ENCODE measurements at regions not wholly inside any gene's neighbourhood (a gene's known extent, or its start where the extent isn't known, plus 50 kb on each side); places are given as distances from the start of the nearest gene placed in this dataset.

DNA sequence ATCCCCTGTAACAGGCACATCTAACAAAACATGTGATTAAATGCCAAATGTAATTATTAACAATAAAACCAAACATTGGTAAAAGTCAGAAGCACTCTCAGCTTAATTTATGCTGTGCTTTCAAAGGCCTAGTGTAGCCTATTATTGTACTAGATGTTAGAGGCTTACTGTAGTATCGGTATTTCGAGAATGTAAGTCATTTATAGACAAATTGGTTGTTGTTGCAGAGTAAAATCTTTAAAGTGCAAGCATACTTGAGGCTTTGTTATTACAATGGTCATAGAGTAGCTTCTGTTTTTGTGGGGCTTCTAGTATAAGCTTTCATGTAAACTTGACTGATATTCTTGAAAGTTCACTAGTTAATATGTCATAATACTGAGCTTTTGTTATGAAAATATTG lies 965.8 kb downstream of the PLA2G4A start:
- no peak for TF ChIP-seq PPARA (CRISPR knock-in tag; IDR thresholded peaks at IDR 0.05; ENCODE audit: borderline replicate concordance)
- TF ChIP-seq, protein P1, sequence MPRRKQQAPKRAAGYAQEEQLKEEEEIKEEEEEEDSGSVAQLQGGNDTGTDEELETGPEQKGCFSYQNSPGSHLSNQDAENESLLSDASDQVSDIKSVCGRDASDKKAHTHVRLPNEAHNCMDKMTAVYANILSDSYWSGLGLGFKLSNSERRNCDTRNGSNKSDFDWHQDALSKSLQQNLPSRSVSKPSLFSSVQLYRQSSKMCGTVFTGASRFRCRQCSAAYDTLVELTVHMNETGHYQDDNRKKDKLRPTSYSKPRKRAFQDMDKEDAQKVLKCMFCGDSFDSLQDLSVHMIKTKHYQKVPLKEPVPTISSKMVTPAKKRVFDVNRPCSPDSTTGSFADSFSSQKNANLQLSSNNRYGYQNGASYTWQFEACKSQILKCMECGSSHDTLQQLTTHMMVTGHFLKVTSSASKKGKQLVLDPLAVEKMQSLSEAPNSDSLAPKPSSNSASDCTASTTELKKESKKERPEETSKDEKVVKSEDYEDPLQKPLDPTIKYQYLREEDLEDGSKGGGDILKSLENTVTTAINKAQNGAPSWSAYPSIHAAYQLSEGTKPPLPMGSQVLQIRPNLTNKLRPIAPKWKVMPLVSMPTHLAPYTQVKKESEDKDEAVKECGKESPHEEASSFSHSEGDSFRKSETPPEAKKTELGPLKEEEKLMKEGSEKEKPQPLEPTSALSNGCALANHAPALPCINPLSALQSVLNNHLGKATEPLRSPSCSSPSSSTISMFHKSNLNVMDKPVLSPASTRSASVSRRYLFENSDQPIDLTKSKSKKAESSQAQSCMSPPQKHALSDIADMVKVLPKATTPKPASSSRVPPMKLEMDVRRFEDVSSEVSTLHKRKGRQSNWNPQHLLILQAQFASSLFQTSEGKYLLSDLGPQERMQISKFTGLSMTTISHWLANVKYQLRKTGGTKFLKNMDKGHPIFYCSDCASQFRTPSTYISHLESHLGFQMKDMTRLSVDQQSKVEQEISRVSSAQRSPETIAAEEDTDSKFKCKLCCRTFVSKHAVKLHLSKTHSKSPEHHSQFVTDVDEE (CRISPR knock-in tag; IDR thresholded peaks at IDR 0.05): no peak
- no peak for TF ChIP-seq ZFP3 (CRISPR knock-in tag; IDR thresholded peaks at IDR 0.05)
- TF ChIP-seq ZNF70 (CRISPR knock-in tag; IDR thresholded peaks at IDR 0.05): no peak
- TF ChIP-seq GLIS3 (CRISPR knock-in tag; IDR thresholded peaks at IDR 0.05): no peak
- TF ChIP-seq, protein P2, sequence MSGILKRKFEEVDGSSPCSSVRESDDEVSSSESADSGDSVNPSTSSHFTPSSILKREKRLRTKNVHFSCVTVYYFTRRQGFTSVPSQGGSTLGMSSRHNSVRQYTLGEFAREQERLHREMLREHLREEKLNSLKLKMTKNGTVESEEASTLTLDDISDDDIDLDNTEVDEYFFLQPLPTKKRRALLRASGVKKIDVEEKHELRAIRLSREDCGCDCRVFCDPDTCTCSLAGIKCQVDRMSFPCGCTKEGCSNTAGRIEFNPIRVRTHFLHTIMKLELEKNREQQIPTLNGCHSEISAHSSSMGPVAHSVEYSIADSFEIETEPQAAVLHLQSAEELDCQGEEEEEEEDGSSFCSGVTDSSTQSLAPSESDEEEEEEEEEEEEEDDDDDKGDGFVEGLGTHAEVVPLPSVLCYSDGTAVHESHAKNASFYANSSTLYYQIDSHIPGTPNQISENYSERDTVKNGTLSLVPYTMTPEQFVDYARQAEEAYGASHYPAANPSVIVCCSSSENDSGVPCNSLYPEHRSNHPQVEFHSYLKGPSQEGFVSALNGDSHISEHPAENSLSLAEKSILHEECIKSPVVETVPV (CRISPR knock-in tag; IDR thresholded peaks at IDR 0.05): no peak
- ATAC-seq: no peak

DNA sequence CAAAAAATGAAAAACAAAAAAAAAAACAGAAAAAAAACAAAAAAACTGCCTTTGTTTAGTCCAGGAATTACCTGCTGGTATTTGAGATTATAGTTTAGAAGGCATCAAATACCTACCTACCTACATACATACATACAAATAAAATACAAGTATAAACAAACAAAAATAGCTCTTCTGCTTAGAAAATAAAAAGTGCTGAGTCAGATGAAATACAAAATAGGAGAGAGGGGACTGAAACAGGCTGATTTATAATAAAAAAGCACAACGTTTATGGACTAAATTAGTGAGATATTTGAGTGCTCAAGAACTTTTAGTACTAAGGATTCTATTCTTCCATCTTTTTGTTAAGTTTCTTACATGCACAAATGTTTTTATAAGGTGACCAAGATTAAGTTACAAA lies 980.8 kb downstream of the PLA2G4A start:
- ATAC-seq: no peak
- TF ChIP-seq SNAI2 (CRISPR knock-in tag; IDR thresholded peaks at IDR 0.05) (no peak), ISL1 (CRISPR knock-in tag; IDR thresholded peaks at IDR 0.05) (no peak), OSR1 (CRISPR knock-in tag; IDR thresholded peaks at IDR 0.05) (no peak)
- TF ChIP-seq, protein P3, sequence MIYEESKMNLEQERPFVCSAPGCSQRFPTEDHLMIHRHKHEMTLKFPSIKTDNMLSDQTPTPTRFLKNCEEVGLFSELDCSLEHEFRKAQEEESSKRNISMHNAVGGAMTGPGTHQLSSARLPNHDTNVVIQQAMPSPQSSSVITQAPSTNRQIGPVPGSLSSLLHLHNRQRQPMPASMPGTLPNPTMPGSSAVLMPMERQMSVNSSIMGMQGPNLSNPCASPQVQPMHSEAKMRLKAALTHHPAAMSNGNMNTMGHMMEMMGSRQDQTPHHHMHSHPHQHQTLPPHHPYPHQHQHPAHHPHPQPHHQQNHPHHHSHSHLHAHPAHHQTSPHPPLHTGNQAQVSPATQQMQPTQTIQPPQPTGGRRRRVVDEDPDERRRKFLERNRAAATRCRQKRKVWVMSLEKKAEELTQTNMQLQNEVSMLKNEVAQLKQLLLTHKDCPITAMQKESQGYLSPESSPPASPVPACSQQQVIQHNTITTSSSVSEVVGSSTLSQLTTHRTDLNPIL (CRISPR knock-in tag; IDR thresholded peaks at IDR 0.05; ENCODE audit: low read depth): no peak

DNA sequence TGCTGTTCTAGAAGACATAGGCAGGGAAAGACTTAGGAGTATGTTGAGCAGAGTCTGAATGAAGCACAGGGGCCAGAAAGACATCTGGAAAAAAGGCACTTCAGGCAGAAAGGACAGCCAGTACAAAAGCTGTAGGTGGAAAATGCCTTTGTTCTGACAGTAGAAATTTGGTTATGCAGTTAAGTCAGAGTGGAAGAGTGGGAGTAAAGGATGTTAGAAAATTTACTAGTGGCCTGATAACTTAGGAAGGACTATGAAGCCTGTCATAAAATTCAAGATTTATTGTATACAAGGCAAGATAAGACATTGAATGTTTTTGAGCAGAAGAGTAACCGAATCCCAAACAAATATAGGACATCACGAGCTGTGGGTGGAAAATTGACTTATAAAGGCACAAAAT lies 987.9 kb downstream of the PLA2G4A start:
- no peak for TF ChIP-seq ISL1 (CRISPR knock-in tag; IDR thresholded peaks at IDR 0.05)
- no peak for TF ChIP-seq ESRRG (CRISPR knock-in tag; IDR thresholded peaks at IDR 0.05)
- no peak for TF ChIP-seq ZNF565 (CRISPR knock-in tag; conservative IDR thresholded peaks at IDR 0.05; ENCODE audit: low read depth)
- ATAC-seq: no peak

DNA sequence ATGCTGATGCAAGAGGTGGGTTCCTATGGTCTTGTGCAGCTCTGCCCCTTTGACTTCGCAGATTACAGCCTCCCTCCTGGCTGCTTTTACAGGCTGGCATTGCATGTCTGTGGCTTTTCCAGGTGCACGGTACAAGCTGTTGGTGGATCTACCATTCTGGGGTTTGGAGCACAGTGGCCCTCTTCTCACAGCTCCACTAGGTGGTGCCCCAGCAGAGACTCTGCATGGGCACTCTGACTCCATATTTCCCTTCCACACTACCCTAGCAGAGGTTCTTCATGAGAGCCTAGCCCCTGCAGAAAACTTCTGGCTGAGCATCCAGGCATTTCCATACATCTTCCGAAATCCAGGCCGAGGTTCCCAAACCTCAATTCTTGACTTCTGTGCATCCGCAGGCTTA lies 989.0 kb downstream of the PLA2G4A start:
- no peak for ATAC-seq
- TF ChIP-seq ISL1 (CRISPR knock-in tag; IDR thresholded peaks at IDR 0.05) (no peak), SNAI2 (CRISPR knock-in tag; IDR thresholded peaks at IDR 0.05) (no peak), RARB (CRISPR knock-in tag; IDR thresholded peaks at IDR 0.05) (no peak), BACH2 (CRISPR knock-in tag; IDR thresholded peaks at IDR 0.05; ENCODE audit: borderline replicate concordance) (no peak), CSDC2 (CRISPR knock-in tag; IDR thresholded peaks at IDR 0.05) (no peak), ESRRG (CRISPR knock-in tag; IDR thresholded peaks at IDR 0.05) (no peak), ZFP30 (CRISPR knock-in tag; IDR thresholded peaks at IDR 0.05) (no peak), TCF4 (CRISPR knock-in tag; IDR thresholded peaks at IDR 0.05; ENCODE audit: borderline replicate concordance) (no peak), ARNTL (CRISPR knock-in tag; IDR thresholded peaks at IDR 0.05; ENCODE audit: borderline replicate concordance, low read depth) (no peak), PPARA (CRISPR knock-in tag; IDR thresholded peaks at IDR 0.05; ENCODE audit: borderline replicate concordance) (no peak), ZFP3 (CRISPR knock-in tag; IDR thresholded peaks at IDR 0.05) (no peak), ZNF70 (CRISPR knock-in tag; IDR thresholded peaks at IDR 0.05) (no peak), ZNF8 (CRISPR knock-in tag; IDR thresholded peaks at IDR 0.05) (no peak), ZC3H10 (CRISPR knock-in tag; IDR thresholded peaks at IDR 0.05) (no peak), ZNF565 (CRISPR knock-in tag; conservative IDR thresholded peaks at IDR 0.05; ENCODE audit: low read depth) (no peak), OSR1 (CRISPR knock-in tag; IDR thresholded peaks at IDR 0.05) (no peak)
- TF ChIP-seq, protein P1 (CRISPR knock-in tag; IDR thresholded peaks at IDR 0.05): no peak
- TF ChIP-seq, protein P3 (CRISPR knock-in tag; IDR thresholded peaks at IDR 0.05; ENCODE audit: low read depth): no peak
- TF ChIP-seq, protein P2 (CRISPR knock-in tag; IDR thresholded peaks at IDR 0.05): no peak
- TF ChIP-seq, protein P4, sequence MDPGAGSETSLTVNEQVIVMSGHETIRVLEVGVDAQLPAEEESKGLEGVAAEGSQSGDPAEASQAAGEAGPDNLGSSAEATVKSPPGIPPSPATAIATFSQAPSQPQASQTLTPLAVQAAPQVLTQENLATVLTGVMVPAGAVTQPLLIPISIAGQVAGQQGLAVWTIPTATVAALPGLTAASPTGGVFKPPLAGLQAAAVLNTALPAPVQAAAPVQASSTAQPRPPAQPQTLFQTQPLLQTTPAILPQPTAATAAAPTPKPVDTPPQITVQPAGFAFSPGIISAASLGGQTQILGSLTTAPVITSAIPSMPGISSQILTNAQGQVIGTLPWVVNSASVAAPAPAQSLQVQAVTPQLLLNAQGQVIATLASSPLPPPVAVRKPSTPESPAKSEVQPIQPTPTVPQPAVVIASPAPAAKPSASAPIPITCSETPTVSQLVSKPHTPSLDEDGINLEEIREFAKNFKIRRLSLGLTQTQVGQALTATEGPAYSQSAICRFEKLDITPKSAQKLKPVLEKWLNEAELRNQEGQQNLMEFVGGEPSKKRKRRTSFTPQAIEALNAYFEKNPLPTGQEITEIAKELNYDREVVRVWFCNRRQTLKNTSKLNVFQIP (CRISPR knock-in tag; IDR thresholded peaks at IDR 0.05; ENCODE audit: borderline replicate concordance, low read depth): no peak

All from SK-N-SH treated with all-trans-retinoic acid at 6 μM for 48 hours (cell line).